NCI-H526 (cell line): ENCODE measurements at regions not wholly inside any gene's neighbourhood (a gene's known extent, or its start where the extent isn't known, plus 50 kb on each side); places are given as distances from the start of the nearest gene placed in this dataset.

Experiments
- DNase-seq, 2 experiments: peaks; one replicate each; lab custom pipeline; 2025; lab: John Stamatoyannopoulos, UW

DNA sequence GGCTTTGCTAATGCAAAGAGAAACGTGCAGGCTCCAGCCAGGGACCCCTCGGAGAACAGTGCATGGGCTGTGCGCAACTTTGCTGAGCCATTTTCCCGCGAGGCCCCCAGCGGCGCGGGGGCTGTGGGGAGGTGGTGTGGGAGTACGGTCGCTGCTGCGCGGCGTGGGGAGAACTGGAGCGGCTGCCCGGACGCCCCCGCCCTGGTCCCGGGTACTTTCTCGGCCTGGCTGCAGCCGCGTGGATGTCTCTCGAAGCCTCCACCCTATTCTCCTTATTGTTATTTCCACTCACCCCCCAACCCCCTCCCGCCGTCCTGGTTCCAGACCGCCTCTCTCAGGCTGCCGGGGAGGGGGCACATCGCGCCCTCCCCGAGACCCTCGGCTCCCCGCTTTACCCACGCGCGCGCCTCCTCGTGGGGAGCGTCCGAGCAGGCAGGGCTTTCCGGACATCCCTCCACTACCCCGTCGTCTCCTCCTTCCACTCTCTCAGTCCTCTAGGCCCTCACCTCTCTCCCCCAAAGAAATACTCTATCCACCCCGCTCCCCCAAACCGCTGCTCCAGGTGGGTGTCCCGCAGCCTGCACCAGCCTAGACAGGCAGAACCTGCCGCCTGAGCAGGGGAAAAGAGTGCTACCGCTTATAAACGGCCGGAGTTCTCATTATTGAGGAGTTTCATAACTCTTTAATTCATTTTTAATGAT, 68.6 kb upstream of the TBCA start:
- no peak for DNase-seq

DNA sequence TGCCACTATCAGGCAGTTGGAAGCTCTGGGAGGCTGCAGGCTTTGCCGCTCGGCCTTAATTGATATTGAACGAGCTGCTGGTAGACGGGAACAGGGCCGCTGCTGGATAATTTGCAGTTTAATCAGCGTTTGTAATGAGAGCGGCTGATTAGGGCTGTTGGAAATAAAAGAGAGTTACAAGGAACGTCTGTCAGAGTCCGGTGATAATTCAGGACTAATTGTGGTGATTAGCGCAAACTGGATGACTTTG, 68.2 kb upstream of the TBCA start:
- DNase-seq = no peak

DNA sequence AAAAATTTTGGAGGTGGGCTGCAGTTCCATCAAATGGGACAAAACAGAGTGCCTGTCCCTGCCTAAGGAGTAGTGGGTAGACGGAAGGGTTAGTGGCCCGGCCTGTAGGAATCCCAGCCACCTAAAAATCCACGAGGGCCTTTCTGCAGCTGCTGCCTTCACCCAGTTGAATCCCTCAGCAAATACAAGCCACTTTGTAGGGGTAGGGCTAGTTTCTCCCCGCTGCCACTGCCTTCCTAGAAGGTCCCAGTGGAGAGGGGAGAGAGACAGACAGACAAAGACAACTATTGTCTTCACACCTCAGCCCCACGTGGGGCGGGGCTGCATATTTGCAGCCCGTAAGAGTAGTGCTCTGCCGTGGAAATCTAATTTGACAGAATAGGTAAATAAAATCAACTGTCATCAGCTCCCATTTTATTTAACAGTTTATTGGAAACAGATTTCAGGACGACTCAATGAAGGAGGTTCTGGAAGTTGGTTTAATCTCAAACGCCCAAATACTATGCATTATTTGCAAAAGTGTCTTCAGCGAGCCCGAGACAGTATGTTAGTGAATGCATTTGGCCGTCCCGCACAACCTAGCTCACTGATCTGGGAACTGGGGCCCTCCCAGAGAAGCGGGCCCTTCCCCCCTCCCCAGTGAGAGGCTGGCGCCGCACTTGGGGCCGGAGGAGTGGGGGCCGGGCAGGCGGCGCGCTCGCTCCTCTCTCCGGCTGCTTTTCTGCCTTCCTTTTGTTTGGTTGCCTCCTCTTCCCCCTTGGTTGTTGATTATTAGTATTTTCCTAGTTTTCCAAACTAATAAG, 67.6 kb upstream of the TBCA start:
- peak in 1 of 2 experiments; percentile 59 for DNase-seq

DNA sequence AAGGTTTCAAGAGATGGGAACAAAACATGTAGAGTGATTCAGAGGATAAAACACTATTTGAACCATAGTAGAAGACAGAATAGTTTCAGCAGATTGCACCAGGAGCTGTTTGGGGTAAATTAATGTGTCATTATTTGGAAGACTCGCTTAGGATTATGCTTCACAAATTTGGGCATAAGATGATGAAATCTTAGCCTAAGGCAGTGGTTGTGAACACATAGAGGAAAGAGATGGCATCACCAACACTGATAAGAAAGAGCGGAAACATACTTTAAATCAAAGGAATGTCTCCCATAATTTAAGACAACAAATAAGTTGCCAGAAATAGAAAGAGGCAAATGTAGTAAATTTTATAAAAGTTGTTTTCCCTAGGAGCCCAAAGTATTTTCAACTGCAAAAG, 66.1 kb upstream of the TBCA start:
- DNase-seq = no peak

DNA sequence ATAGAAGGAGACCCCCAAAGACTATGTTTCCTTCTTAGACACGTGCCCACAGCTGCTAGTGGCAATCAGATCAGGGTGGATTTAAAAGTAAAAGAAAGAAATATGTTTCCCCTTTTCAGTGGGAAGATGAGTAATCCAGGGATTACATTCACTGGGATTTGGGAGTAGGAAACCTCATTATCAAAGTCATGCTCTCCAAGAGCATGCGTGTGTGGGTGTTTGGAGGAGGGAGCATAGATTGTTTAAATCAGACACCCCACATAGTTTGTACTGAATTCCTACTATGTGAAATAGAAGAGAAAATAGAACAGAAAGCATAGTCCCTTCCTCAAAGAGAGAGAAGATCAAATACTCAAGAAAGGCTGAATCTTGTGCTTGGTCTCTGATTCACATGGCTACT, 65.5 kb upstream of the TBCA start:
- no peak for DNase-seq

- no peak for DNase-seq
Measured at GRCh38 chr5:77840930-77841329, 64.8 kb upstream of the TBCA start.

DNA sequence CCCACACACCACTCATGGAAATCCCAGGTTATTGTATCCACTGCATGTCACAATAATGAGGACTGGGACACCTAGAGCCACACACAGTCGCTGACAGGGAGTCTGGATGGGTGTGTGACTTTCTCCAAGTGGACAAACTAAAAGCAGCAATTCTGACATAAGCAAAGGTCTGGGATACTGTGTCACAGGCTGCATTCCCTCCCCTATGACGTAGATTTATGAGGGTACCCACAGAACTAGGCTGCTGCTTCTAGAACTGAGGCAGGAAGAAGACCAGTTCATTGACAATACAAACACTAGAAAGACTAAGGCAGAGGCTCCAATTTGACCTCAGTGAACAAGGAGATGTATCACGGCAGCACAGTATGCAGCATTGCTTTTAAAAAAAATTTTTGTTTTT, 63.6 kb upstream of the TBCA start:
- no peak for DNase-seq

GRCh38 chr5:77832938-77833337, 56.8 kb upstream of the TBCA start:
- DNase-seq = no peak

DNA sequence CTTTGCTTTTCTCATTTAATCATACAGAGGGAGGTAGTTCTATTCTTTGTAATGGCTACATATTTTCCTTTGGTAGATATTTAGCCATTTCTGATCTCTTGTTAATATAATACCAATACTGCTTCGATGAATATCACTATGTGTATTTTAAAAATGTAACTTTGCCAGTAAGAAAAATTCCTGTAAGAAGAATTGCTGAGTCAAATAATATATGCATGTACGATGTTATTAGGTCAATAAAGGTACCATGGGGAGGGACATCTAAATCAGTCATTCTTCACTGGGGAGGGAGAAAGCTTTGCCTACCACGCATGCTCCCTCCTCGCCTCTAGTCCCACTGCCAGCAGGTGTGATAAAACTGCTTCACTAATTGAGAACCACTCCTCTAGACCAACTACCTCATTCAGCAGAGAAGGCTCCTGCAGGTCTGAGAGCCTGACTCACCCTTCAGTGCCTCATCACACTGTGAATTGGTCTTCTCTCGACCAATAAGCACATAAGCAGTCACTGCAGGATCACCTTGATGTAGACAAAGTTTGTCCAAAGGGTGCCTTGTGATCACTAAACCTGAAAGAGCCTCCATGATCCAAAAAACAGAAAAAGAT, 56.1 kb upstream of the TBCA start:
- no peak for DNase-seq

DNA sequence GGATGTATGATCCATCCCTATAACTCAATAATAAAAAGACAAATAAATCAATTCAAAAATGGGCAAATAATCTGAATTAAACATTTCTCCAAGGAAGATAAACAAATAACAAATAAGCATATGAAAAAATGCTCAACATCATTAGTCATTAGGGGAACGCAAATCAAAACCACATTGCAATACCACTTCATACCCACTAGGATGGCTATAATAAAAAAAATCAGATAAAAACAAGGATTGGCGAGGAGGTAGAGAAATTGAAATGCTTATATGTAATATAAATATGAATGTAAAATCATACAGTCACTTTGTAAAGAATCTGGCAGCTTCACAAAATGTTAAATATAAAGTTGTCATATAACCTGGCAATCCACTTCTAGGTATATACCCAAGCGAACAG, 52.3 kb upstream of the TBCA start:
- DNase-seq = no peak
